ENCODE measurements at regions not wholly inside any gene's neighbourhood (a gene's known extent, or its start where the extent isn't known, plus 50 kb on each side); places are given as distances from the start of the nearest gene placed in this dataset.

GRCh38 chr9:119938871-119939270, 569.6 kb upstream of the BRINP1 start:
- H4K20me1 ChIP-seq (ENCODE audit: insufficient read depth, low read length), result no peaks in the 10 kb centered on the region
- H3K27ac ChIP-seq (ENCODE audit: low read length), result no peak overlapping the region
- H3K27me3 ChIP-seq (ENCODE audit: low read depth, low read length), result no peaks in the 10 kb centered on the region
- no peaks in the 10 kb centered on the region for H3K36me3 ChIP-seq (replicated peaks; ENCODE audit: low read depth, low read length)
- TF ChIP-seq CTCF (IDR thresholded peaks at IDR 0.05; ENCODE audit: low read depth, low read length) (no peak), EZH2phosphoT487 (IDR thresholded peaks at IDR 0.05; ENCODE audit: low read depth) (no peak)
- H3K79me2 ChIP-seq (ENCODE audit: low read length), result no peaks in the 10 kb centered on the region
- H3K4me3 ChIP-seq (ENCODE audit: low read length), result no peak overlapping the region
- no peak overlapping the region for H3K9ac ChIP-seq (ENCODE audit: low read length)
- no peak overlapping the region for H3K4me2 ChIP-seq (ENCODE audit: low read length)
- H2AFZ ChIP-seq (ENCODE audit: low read depth, low read length), result no peak overlapping the region
- H3K9me3 ChIP-seq (ENCODE audit: insufficient read depth, low read length), result no peaks in the 10 kb centered on the region
- H3K4me1 ChIP-seq (ENCODE audit: low read length), result no peaks in the 10 kb centered on the region

- H3K4me2 ChIP-seq (ENCODE audit: low read length), result no peak overlapping the region
- no peaks in the 10 kb centered on the region for H3K4me1 ChIP-seq (ENCODE audit: low read length)
- H3K27ac ChIP-seq (ENCODE audit: low read length), result no peak overlapping the region
- H3K4me3 ChIP-seq (ENCODE audit: low read length), result no peak overlapping the region
- H3K27me3 ChIP-seq (ENCODE audit: low read depth, low read length), result no peaks in the 10 kb centered on the region
- TF ChIP-seq CTCF (IDR thresholded peaks at IDR 0.05; ENCODE audit: low read depth, low read length) (no peak), EZH2phosphoT487 (IDR thresholded peaks at IDR 0.05; ENCODE audit: low read depth) (no peak)
- H3K9me3 ChIP-seq (ENCODE audit: insufficient read depth, low read length), result no peaks in the 10 kb centered on the region
- H3K79me2 ChIP-seq (ENCODE audit: low read length), result no peaks in the 10 kb centered on the region
- no peaks in the 10 kb centered on the region for H4K20me1 ChIP-seq (ENCODE audit: insufficient read depth, low read length)
- no peak overlapping the region for H2AFZ ChIP-seq (ENCODE audit: low read depth, low read length)
- H3K9ac ChIP-seq (ENCODE audit: low read length), result no peak overlapping the region
- no peaks in the 10 kb centered on the region for H3K36me3 ChIP-seq (replicated peaks; ENCODE audit: low read depth, low read length)
Measured at GRCh38 chr9:119934497-119934896, 565.3 kb upstream of the BRINP1 start.

- Histone ChIP-seq H3K36me3 (replicated peaks; ENCODE audit: low read depth, low read length) (no peaks in the 10 kb centered on the region), H3K4me1 (ENCODE audit: low read length) (no peaks in the 10 kb centered on the region), H3K4me3 (ENCODE audit: low read length) (no peak overlapping the region), H4K20me1 (ENCODE audit: insufficient read depth, low read length) (no peaks in the 10 kb centered on the region), H3K9ac (ENCODE audit: low read length) (no peak overlapping the region), H3K27ac (ENCODE audit: low read length) (no peak overlapping the region), H3K4me2 (ENCODE audit: low read length) (no peak overlapping the region), H3K27me3 (ENCODE audit: low read depth, low read length) (no peaks in the 10 kb centered on the region), H2AFZ (ENCODE audit: low read depth, low read length) (no peak overlapping the region), H3K9me3 (ENCODE audit: insufficient read depth, low read length) (no peaks in the 10 kb centered on the region), H3K79me2 (ENCODE audit: low read length) (no peaks in the 10 kb centered on the region)
- TF ChIP-seq EZH2phosphoT487 (IDR thresholded peaks at IDR 0.05; ENCODE audit: low read depth), result no peak
- no peak for TF ChIP-seq CTCF (IDR thresholded peaks at IDR 0.05; ENCODE audit: low read depth, low read length)
Measured at GRCh38 chr9:119933191-119933590, 564.0 kb upstream of the BRINP1 start.

- H3K4me2 ChIP-seq (ENCODE audit: low read length), result no peak overlapping the region
- no peak overlapping the region for H3K9ac ChIP-seq (ENCODE audit: low read length)
- H2AFZ ChIP-seq (ENCODE audit: low read depth, low read length), result no peak overlapping the region
- no peaks in the 10 kb centered on the region for H3K36me3 ChIP-seq (replicated peaks; ENCODE audit: low read depth, low read length)
- H3K27ac ChIP-seq (ENCODE audit: low read length), result no peak overlapping the region
- no peaks in the 10 kb centered on the region for H3K4me1 ChIP-seq (ENCODE audit: low read length)
- no peaks in the 10 kb centered on the region for H3K9me3 ChIP-seq (ENCODE audit: insufficient read depth, low read length)
- no peak overlapping the region for H3K4me3 ChIP-seq (ENCODE audit: low read length)
- TF ChIP-seq EZH2phosphoT487 (IDR thresholded peaks at IDR 0.05; ENCODE audit: low read depth) (no peak), CTCF (IDR thresholded peaks at IDR 0.05; ENCODE audit: low read depth, low read length) (no peak)
- H4K20me1 ChIP-seq (ENCODE audit: insufficient read depth, low read length), result no peaks in the 10 kb centered on the region
- peaks cover 6% of the 10 kb centered on the region; the same call in 1 of the 2 replicates for H3K27me3 ChIP-seq (ENCODE audit: low read depth, low read length)
- no peaks in the 10 kb centered on the region for H3K79me2 ChIP-seq (ENCODE audit: low read length)
Measured at GRCh38 chr9:119924736-119925135, 555.5 kb upstream of the BRINP1 start.

All from OCI-LY3 (cell line).